Fibroblast of the aortic adventitia (primary cell): ENCODE measurements at regions not wholly inside any gene's neighbourhood (a gene's known extent, or its start where the extent isn't known, plus 50 kb on each side); places are given as distances from the start of the nearest gene placed in this dataset.

Experiments
- DNase-seq: peaks from one replicate; pipeline ENCODE4 v3.0.0-alpha.2; 2010; ENCODE audit warnings: low read depth
- H3K4me3 ChIP-seq: 2 replicates; pipeline ENCODE4 v1.5.1; 2011; ENCODE audit warnings: low read depth, mild to moderate bottlenecking, control low read depth, low read length, moderate library complexity
- TF ChIP-seq, protein P1 (sequence below): IDR thresholded peaks from 2 replicates; pipeline ENCODE4 v1.5.1; 2011; ENCODE audit warnings: mild to moderate bottlenecking, low read length, control low read depth, inconsistent platforms; ENCODE audit not compliant: insufficient read depth

DNA sequence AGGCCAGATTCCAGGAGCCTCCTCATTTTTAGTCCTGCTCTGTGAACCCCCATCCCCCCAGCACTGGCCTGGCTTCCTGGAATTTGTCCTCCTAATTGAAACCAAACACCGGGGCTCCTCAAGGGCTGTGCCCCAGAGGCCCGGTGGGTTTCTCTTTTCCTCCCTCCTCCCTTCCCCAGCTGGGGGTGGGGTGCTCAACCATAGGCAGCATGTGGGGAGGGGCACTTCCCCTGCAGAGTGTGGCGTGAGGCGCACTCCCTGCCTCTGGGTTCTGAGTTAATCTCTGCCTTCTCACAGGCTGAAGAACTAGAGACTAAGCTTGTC is 67.5 kb upstream of the ACOT11 start:
- TF ChIP-seq, protein P1, sequence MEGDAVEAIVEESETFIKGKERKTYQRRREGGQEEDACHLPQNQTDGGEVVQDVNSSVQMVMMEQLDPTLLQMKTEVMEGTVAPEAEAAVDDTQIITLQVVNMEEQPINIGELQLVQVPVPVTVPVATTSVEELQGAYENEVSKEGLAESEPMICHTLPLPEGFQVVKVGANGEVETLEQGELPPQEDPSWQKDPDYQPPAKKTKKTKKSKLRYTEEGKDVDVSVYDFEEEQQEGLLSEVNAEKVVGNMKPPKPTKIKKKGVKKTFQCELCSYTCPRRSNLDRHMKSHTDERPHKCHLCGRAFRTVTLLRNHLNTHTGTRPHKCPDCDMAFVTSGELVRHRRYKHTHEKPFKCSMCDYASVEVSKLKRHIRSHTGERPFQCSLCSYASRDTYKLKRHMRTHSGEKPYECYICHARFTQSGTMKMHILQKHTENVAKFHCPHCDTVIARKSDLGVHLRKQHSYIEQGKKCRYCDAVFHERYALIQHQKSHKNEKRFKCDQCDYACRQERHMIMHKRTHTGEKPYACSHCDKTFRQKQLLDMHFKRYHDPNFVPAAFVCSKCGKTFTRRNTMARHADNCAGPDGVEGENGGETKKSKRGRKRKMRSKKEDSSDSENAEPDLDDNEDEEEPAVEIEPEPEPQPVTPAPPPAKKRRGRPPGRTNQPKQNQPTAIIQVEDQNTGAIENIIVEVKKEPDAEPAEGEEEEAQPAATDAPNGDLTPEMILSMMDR: no peak
- H3K4me3 ChIP-seq: no peak overlapping the region
- no peak for DNase-seq

DNA sequence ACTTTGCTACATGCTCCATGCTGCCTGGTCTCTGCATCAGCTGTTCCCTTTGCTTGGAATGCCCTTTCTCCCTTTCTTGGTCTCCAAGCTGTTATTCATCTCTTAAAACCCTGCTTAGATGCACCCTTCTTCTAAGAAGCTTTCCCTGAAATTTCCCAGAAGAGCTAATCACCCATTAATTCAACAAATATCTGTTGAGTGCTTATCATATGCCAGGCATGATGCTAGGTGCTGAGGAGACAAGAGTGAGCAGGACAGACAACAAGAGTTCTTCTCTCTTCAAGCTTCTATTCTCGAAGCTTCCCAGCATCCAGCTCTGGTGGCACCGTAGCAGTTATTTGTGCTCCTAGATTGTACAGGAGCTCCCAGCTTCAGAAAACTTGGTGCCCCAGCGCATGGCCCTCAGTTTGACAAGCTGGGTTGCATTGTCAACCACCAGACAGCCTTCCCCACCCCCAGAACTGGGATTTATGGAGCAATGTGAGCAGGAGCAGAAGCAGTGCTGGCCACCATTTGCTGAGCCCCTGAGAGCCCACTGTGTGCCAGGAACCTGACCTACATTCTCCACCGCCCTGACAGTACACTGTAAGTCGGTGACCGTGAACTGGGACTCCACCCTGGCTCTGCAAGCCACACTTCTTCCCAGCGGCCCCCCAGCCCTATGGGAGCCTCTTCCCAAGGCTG is 68.0 kb upstream of the ACOT11 start:
- H3K4me3 ChIP-seq: no peak overlapping the region
- no peak for DNase-seq
- TF ChIP-seq, protein P1: no peak

DNA sequence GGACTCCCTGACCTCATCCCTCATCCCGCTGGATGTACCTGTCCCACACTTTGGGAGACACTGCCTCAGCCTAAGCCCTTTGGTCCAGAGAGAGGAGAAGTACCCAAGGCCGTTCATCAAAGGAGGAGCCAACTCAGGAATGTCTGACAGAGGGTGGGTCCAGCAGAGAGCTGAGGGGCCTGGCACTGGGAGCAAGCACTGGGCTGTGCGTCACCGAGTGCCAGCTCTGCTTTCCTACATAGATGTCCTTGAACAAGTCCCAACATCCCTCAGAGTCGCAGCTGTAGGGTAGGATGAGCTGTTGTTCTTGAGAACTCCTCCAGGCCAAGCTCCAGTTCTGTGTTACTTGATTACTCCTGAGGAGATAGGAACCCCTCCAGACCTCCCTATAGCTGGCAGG is 68.8 kb upstream of the ACOT11 start:
- DNase-seq: no peak
- H3K4me3 ChIP-seq: no peak overlapping the region
- TF ChIP-seq, protein P1: no peak

DNA sequence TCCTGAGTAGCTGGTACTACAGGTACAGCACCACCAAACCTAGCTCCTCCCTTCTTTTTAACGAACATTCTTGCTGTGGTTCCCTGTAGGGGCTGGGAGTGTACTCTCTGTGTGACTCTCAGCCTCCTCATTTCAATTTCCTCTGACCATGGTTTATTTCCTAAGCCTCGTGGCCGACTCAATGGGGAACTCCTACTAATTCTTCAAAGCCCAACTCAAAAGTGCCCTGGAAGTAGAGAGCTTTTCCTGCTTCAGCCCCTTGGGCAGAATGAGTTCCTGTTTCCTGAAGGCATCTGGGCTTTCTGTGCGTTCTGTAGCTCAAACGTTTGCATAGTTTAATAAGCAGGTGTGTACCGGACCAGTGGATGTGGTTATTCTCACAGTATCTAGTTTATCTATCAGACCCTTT is 70.9 kb upstream of the ACOT11 start:
- DNase-seq: no peak
- TF ChIP-seq, protein P1: no peak
- no peak overlapping the region for H3K4me3 ChIP-seq

DNA sequence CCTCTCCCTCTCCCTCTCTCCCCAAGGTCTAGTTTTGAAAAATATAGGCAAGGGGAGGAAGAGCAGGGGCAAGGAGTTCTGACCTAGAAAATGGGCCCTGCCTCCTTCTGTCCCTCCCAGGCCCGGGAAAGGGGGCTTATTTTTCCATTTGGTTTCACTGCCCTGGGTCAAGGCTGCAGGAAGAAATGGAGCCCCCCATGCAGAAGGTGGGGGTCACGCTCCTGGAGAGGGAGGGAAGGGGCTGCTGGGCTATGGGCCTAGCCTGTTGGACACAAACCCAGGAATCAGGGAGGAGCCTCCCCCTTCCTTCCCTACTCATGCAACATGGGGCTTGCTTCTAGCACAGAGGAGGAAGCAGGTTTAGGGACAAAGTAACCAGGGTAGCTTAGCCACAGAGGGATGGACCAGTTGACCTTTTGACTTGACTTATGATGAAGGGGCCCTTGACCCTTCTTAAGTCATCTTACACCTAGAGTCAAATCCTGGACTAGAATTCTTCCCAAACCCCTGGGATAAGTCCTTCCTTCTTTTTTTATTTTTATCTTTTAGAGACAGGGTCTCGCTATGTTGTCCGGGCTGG is 70.4 kb upstream of the SSBP3 start:
- TF ChIP-seq, protein P1: no peak
- DNase-seq: no peak
- H3K4me3 ChIP-seq: no peak overlapping the region

DNA sequence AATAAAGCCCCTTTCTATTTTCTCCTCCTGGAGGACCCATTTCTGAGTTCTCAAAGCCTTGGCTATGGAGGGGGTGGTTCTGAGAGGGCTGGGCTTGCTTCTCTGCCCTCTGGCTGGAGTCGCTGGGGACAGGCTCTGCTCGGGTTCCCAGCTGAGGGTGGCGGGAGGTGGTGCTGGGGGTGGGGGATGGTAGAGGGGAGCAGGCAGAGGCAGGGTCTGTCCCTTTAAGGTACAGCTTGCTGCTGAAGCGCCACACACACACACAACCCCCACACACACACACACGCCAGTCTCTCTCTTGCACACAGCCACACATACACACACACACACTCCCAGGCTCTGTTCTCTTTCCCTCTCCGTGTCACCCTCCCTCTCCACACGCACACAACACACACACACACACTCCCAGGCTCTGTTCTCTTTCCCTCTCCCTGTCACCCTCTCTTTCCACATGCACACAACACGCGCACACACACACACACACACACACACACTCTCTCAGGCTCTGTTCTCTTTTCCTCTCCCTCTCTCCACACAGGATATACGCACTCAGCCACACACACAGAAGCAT is 69.8 kb upstream of the SSBP3 start:
- no peak overlapping the region for H3K4me3 ChIP-seq
- DNase-seq: peak; percentile 10
- TF ChIP-seq, protein P1: no peak

DNA sequence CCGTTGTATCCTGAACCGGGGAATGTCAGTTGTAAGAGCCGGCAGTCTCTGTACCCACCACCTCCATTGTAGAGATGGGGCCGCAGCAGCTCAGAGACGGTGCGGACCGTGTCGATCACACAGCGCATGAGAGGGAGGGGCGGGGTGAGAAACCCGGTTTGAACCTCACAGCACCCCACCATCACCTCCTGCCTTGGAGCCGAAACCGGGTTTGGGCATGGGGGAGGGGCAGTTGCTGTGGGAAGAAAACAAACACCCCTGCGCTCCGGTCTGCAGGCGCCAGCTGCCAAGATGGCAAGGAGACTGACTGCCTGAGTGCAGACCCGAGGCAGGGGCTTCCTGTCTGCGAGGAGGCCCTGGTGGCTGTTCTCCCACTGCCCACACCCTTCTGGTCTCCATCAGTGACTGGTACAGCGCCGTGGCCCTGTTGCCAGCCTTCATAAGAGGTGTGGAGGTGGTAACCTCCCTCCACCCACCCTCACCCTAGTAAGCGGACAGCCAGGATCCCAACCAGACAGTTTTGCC is 69.2 kb upstream of the SSBP3 start:
- DNase-seq: no peak
- no peak overlapping the region for H3K4me3 ChIP-seq
- TF ChIP-seq, protein P1: no peak
